Kidney (tissue), 13 donors: ENCODE measurements at regions not wholly inside any gene's neighbourhood (a gene's known extent, or its start where the extent isn't known, plus 50 kb on each side); places are given as distances from the start of the nearest gene placed in this dataset.

Experiments
- DNase-seq, 5 donors: peaks; one replicate each; pipeline ENCODE4 v3.0.0-alpha.2; 2013 to 2020
- FAIRE-seq: peaks from 2 replicates; lab custom pipeline; 2012; peaks lifted over from hg19 to GRCh38; lab: Jason Lieb, UNC
- H3K27ac ChIP-seq, 2 donors: one replicate each; pipeline ENCODE4 v1.7.0; 2013; ENCODE audit warnings: low read depth in 2 of 2, low read length in 2 of 2, inconsistent platforms in 1 of 2
- H3K27me3 ChIP-seq: one replicate; pipeline ENCODE4 v1.7.1; 2013; ENCODE audit warnings: low read length, inconsistent platforms; ENCODE audit not compliant: control insufficient read depth, insufficient read depth
- H3K36me3 ChIP-seq, 3 donors: one replicate each; pipeline versions ENCODE4 v1.7.0 to v1.7.1; 2013; ENCODE audit warnings: low read length in 3 of 3, control low read depth in 1 of 3, inconsistent platforms in 1 of 3; ENCODE audit not compliant: insufficient read depth in 3 of 3, control insufficient read depth in 2 of 3
- H3K4me1 ChIP-seq, 3 donors: one replicate each; pipeline versions ENCODE4 v1.7.0 to v1.7.1; 2013; ENCODE audit warnings: low read length in 3 of 3, inconsistent platforms in 1 of 3, low read depth in 1 of 3; ENCODE audit not compliant: control insufficient read depth in 2 of 3, insufficient read depth in 2 of 3
- H3K4me3 ChIP-seq, 3 donors: one replicate each; pipeline versions ENCODE4 v1.7.0 to v1.8.1; 2013; ENCODE audit warnings: low read length in 3 of 3, control low read depth in 1 of 3, inconsistent platforms in 1 of 3
- H3K9ac ChIP-seq, 3 donors: one replicate each; pipeline versions ENCODE4 v1.7.0 to v1.7.1; 2013; ENCODE audit warnings: low read length in 3 of 3, control low read depth in 1 of 3, inconsistent platforms in 1 of 3
- H3K9me3 ChIP-seq, 3 donors: one replicate each; pipeline versions ENCODE4 v1.7.0 to v1.7.1; 2013; ENCODE audit warnings: low read length in 3 of 3, control low read depth in 1 of 3, inconsistent platforms in 1 of 3; ENCODE audit not compliant: control insufficient read depth in 2 of 3, insufficient read depth in 1 of 3
- CTCF ChIP-seq: IDR thresholded peaks from 3 replicates; pipeline ENCODE4 v1.5.1; 2012; ENCODE audit warnings: mild to moderate bottlenecking, moderate library complexity, borderline replicate concordance; ENCODE audit not compliant: insufficient read depth; ENCODE audit errors: extremely low read depth
- intact Hi-C: fragments of 100-400 bp; cut with DNase I; formaldehyde crosslinking; loops from one replicate; pipeline ENCODE4 v1.11.1; 2022
- donor health status: control.
- donor health status: control.
- donor health status: control.
- donor health status: control.
- donor health status: control.
- donor health status: DM: yes; HTN: yes; CAD: no.
- donor health status: Normal renal cell carcinoma (clear cell type).

- FAIRE-seq, result no peak
- intact Hi-C loops, result no loop called here
- no peaks in the 10 kb centered on the region for H3K36me3 ChIP-seq
- H3K4me1 ChIP-seq, result no peaks in the 10 kb centered on the region
- no peak for TF ChIP-seq CTCF
- H3K9me3 ChIP-seq, result no peaks in the 10 kb centered on the region
- no peaks in the 10 kb centered on the region for H3K27me3 ChIP-seq
- no peak overlapping the region for H3K4me3 ChIP-seq
- no peak overlapping the region for H3K9ac ChIP-seq
- no peak for DNase-seq
- H3K27ac ChIP-seq, result no peak overlapping the region
Observed at GRCh38 chr7:153398789-153399553, 639.4 kb downstream of the ACTR3B start.

- no peak overlapping the region for H3K27ac ChIP-seq
- H3K36me3 ChIP-seq, result no peaks in the 10 kb centered on the region
- no peaks in the 10 kb centered on the region for H3K9me3 ChIP-seq
- no peak for DNase-seq
- no peaks in the 10 kb centered on the region for H3K27me3 ChIP-seq
- intact Hi-C loops, result no loop called here
- TF ChIP-seq CTCF, result no peak
- no peak overlapping the region for H3K9ac ChIP-seq
- no peak for FAIRE-seq
- no peaks in the 10 kb centered on the region for H3K4me1 ChIP-seq
- H3K4me3 ChIP-seq, result no peak overlapping the region
Observed at GRCh38 chr7:153399554-153399940, 640.0 kb downstream of the ACTR3B start.

- FAIRE-seq, result no peak
- H3K27me3 ChIP-seq, result no peaks in the 10 kb centered on the region
- no peak for TF ChIP-seq CTCF
- intact Hi-C loops, result no loop called here
- no peak overlapping the region for H3K9ac ChIP-seq
- no peak overlapping the region for H3K27ac ChIP-seq
- no peaks in the 10 kb centered on the region for H3K9me3 ChIP-seq
- H3K4me3 ChIP-seq, result no peak overlapping the region
- no peak for DNase-seq
- H3K36me3 ChIP-seq, result no peaks in the 10 kb centered on the region
- no peaks in the 10 kb centered on the region for H3K4me1 ChIP-seq
Observed at GRCh38 chr7:153400735-153401593, 641.4 kb downstream of the ACTR3B start.
